ENCODE measurements at regions not wholly inside any gene's neighbourhood (a gene's known extent, or its start where the extent isn't known, plus 50 kb on each side); places are given as distances from the start of the nearest gene placed in this dataset.

DNA sequence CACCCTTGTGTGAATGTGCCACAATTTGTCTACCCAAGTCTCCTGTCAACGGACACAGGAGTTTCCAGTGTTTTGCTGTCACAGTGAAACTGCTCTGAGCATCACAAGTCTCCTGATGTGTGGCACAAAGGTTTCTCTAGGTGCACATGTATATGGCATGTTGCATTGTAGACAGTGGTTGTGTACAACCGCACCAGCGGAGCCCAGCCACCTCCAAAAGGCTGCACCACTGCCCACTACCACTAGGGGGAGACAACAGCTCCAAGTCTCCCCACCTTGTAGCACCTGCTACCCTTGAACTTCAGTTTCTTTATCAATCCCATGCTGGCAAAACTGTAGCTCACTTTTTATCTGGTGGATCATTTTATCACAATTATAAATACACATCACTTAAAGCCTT is 95.5 kb upstream of the ZNF469 start:
- no peak for DNase-seq (ENCODE audit: low read depth)

DNA sequence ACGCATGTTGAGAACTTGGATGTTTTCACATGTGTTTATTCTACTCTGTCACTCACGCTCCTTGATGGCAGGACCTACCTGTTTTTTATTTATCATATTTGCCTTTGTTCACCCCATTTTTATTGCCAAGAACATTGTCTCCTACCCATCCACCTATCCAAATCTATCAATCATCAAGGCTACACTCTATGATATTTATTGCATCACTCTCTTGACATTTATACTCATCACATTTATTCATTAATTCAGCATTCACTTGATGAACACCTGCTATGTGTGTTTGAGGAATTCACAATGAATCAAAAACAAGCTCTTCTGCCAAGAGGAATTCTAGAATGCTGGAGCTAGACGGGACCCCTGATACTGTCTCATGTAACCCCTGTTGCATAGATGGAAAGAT is 94.5 kb upstream of the ZNF469 start:
- no peak overlapping the region for H3K4me3 ChIP-seq (ENCODE audit: control insufficient read depth, low read depth, low read length)
- DNase-seq (ENCODE audit: low read depth), result no peak
- TF ChIP-seq, protein P1, sequence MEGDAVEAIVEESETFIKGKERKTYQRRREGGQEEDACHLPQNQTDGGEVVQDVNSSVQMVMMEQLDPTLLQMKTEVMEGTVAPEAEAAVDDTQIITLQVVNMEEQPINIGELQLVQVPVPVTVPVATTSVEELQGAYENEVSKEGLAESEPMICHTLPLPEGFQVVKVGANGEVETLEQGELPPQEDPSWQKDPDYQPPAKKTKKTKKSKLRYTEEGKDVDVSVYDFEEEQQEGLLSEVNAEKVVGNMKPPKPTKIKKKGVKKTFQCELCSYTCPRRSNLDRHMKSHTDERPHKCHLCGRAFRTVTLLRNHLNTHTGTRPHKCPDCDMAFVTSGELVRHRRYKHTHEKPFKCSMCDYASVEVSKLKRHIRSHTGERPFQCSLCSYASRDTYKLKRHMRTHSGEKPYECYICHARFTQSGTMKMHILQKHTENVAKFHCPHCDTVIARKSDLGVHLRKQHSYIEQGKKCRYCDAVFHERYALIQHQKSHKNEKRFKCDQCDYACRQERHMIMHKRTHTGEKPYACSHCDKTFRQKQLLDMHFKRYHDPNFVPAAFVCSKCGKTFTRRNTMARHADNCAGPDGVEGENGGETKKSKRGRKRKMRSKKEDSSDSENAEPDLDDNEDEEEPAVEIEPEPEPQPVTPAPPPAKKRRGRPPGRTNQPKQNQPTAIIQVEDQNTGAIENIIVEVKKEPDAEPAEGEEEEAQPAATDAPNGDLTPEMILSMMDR (IDR thresholded peaks at IDR 0.05; ENCODE audit: control insufficient read depth, insufficient read depth, low read depth, low read length, missing control alignments), result no peak

More for the DNA sequence above, 95.5 kb upstream of the ZNF469 start:
- no peak overlapping the region for H3K4me3 ChIP-seq (ENCODE audit: control insufficient read depth, low read depth, low read length)
- TF ChIP-seq, protein P1 (IDR thresholded peaks at IDR 0.05; ENCODE audit: control insufficient read depth, insufficient read depth, low read depth, low read length, missing control alignments), result peak; percentile 55

DNA sequence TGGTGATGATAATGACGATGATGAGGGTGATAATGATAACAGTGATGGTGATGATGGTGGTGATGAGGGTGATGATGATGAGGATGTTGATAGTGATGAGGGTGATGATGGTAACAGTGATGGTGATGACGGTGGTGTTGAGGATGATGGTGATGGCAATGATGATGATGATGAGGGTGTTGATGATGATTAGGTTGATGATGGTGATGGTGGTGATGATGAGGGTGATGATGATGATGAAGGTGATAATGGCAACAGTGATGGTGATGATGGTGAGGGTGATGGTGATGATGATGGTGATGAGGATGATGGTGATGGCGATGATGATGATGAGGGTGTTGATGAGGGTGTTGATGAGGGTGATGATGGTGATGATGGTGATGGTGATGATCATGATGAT is 93.8 kb upstream of the ZNF469 start:
- TF ChIP-seq, protein P1 (IDR thresholded peaks at IDR 0.05; ENCODE audit: control insufficient read depth, insufficient read depth, low read depth, low read length, missing control alignments), result no peak
- no peak for DNase-seq (ENCODE audit: low read depth)
- H3K4me3 ChIP-seq (ENCODE audit: control insufficient read depth, low read depth, low read length), result no peak overlapping the region

DNA sequence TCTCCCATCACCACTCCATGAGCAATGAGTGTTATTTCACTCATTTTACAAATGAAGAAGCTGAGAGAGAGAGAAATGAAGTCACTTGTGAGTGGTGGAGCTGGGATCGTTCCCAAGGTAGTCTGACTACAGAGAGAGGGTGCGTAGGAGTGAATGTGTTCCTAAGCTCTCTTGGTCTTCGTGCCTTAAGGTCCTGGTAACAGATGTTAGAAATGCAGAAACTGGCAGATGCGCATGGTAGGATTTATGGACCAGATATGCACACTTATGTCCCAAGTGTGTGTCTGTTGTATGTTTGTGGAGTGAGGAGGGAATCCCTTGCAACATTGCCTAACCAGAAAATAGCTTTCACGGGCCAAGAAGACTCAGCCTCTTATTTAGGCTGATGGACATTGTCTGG is 93.2 kb upstream of the ZNF469 start:
- TF ChIP-seq, protein P1 (IDR thresholded peaks at IDR 0.05; ENCODE audit: control insufficient read depth, insufficient read depth, low read depth, low read length, missing control alignments), result no peak
- no peak overlapping the region for H3K4me3 ChIP-seq (ENCODE audit: control insufficient read depth, low read depth, low read length)
- DNase-seq (ENCODE audit: low read depth), result no peak

DNA sequence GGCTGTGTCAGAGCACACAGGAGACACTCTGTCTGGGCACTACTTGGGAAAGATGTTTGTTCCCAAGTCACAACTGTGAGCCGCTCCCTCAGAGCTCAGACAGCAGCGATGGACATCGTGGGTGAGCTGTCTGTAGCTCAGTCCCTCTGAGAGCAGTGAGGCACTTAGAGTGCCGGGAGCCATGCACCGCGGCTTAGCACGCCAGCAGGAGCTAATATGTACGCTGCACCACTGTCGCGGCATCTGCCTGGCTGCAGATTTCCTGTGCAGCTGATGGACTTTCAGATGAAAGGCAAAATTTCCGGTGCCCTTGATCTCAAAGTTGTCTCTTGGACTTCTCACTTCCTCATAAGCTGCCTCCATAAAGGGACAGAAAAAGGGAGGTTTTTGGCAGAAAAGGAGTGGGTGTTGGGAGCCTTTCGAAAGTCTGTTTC is 92.8 kb upstream of the ZNF469 start:
- no peak for DNase-seq (ENCODE audit: low read depth)
- TF ChIP-seq, protein P1 (IDR thresholded peaks at IDR 0.05; ENCODE audit: control insufficient read depth, insufficient read depth, low read depth, low read length, missing control alignments), result no peak
- H3K4me3 ChIP-seq (ENCODE audit: control insufficient read depth, low read depth, low read length), result no peak overlapping the region

DNA sequence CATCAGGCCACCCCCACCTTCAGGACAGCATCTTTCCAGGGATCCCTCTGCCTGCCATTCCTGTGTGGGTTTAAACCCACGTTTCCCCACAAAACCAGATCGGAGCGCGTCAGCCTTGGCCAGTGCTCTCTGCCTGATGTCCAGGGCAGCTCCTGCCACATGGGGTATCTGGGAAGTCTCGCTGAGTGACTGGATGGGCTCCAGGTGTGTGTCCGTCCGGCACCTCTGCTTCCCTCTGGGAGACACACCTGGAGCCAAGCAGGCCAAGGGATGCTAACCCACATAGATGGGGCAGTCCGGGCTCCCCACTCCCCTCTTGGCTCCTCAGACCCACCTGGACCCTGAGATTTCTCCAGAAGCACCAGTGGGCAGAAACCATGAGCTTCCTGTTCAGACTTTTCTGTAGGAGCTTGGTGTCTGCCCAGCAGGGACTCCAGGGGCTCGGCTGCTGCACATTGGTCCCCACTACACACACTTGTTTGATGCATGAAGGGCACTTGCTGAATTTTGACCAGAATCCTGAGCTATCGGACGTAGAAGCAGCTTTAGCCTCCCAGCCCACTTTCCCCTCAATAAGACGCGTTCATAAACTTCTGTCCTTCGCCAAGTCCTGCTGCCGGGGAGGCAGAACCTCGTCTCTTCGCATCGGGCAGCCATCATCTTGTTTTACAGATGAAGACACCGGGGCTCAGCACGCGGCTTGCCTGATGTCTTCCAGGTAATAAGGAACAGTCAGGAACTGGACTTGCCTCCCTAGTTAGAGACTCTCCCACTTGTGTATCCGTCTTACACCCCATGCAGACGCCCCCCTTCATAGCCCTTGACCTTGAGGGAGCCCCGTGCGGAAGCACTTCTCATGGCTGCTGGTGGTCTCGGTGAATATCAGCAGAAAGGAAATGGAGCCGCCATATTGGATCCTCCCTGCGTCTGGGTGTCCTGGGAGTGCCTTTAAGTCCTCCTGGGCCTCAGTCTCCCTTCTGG is 91.6 kb upstream of the ZNF469 start:
- no peak for DNase-seq (ENCODE audit: low read depth)
- TF ChIP-seq, protein P1 (IDR thresholded peaks at IDR 0.05; ENCODE audit: control insufficient read depth, insufficient read depth, low read depth, low read length, missing control alignments), result no peak
- H3K4me3 ChIP-seq (ENCODE audit: control insufficient read depth, low read depth, low read length), result no peak overlapping the region
